IPS-20b (cell line): ENCODE measurements at regions not wholly inside any gene's neighbourhood (a gene's known extent, or its start where the extent isn't known, plus 50 kb on each side); places are given as distances from the start of the nearest gene placed in this dataset.

Source experiments
- H3K27ac ChIP-seq: one replicate; pipeline ENCODE4 v1.5.1; 2013; ENCODE audit warnings: low read length
- H3K27me3 ChIP-seq: 2 replicates; pipeline ENCODE4 v1.6.1; 2013; ENCODE audit warnings: mild to moderate bottlenecking, low read length, inconsistent platforms; ENCODE audit not compliant: insufficient read depth
- H3K36me3 ChIP-seq: 2 replicates; pipeline ENCODE4 v1.6.1; 2013; ENCODE audit warnings: low read depth, mild to moderate bottlenecking, inconsistent platforms, low read length, moderate library complexity; ENCODE audit not compliant: insufficient read depth
- H3K4me1 ChIP-seq: 2 replicates; pipeline ENCODE4 v1.6.1; 2013; ENCODE audit warnings: mild to moderate bottlenecking, control low read depth, inconsistent platforms, low read length, moderate library complexity; ENCODE audit not compliant: insufficient read depth
- H3K4me3 ChIP-seq: 2 replicates; pipeline ENCODE4 v1.5.1; 2013; ENCODE audit warnings: mild to moderate bottlenecking, low read length, inconsistent platforms
- H3K9ac ChIP-seq: 2 replicates; pipeline ENCODE4 v1.6.1; 2013; ENCODE audit warnings: low read depth, mild to moderate bottlenecking, inconsistent platforms, low read length, moderate library complexity
- H3K9me3 ChIP-seq: 2 replicates; pipeline ENCODE4 v1.6.1; 2013; ENCODE audit warnings: mild to moderate bottlenecking, low read depth, low read length, inconsistent platforms; ENCODE audit not compliant: insufficient read depth

DNA sequence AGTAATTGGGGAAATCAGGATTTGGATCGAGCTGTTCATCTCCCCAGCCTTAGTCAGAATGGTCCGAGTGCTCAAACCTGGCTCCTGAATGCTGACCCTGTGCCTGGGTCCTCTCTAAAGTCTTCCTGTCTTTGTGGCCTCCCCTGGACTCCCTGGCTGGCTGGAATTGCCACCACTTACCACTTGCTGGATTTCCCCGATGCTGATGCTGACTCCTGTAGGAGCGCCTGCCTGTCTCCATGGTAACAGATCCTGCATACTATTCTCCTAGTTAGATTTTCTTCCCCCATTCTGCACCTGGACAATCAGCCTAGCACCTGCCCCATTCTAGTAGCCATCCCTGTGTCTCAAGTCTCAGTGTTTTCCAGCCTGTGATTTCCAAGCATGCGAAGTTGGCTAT is 382.2 kb upstream of the ESRRG start:
- Histone ChIP-seq H3K36me3 (no peaks in the 10 kb centered on the region), H3K4me1 (no peaks in the 10 kb centered on the region)

DNA sequence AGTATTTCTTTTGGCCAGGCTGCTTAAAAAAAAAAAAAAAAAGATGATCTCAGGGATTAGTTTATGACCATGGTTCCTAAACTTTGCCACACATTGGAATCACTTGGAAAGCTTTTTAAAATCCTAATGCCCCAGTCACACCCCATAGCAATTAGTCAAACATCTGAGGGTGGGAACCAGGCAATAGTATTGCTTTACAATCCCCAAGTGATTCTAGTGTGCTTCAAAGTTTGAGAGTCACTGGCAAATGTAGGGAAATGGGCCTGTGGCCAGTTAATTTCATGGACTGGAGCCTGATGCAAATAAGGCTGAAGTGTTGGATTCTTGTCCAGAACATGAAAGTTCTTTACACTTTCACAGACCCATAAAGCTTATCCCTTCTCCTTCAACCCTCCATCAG is 374.6 kb upstream of the ESRRG start:
- Histone ChIP-seq H3K4me1 (no peaks in the 10 kb centered on the region), H3K27ac (no peak overlapping the region), H3K4me3 (no peak overlapping the region), H3K27me3 (no peaks in the 10 kb centered on the region), H3K9ac (no peak overlapping the region), H3K9me3 (no peaks in the 10 kb centered on the region), H3K36me3 (no peaks in the 10 kb centered on the region)

More for the DNA sequence above, 382.2 kb upstream of the ESRRG start:
- Histone ChIP-seq H3K27ac (no peak overlapping the region), H3K9ac (no peak overlapping the region), H3K9me3 (no peaks in the 10 kb centered on the region), H3K27me3 (no peaks in the 10 kb centered on the region), H3K4me3 (no peak overlapping the region)

DNA sequence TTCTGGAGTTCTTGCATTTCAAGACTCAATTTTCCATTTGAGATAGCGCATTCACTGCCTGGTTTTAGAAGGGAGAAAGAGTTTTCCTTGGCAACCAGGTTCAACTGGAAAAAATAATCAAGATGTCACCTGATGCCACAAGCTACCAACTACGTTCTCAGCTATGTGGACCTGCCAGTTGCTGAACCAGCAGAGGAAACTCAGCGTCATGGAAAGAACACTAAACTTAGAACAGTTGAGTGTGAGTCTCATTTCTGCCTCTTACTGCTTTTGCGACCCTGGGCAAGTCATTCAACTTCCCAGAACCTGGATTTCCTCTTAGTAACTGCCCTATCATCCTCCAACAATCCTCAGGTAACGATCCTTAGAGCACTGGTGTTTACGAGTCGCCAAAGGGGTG is 373.0 kb upstream of the ESRRG start:
- Histone ChIP-seq H3K9ac (no peak overlapping the region), H3K4me1 (no peaks in the 10 kb centered on the region), H3K27ac (no peak overlapping the region), H3K36me3 (no peaks in the 10 kb centered on the region), H3K27me3 (peaks cover 14% of the 10 kb centered on the region), H3K9me3 (no peaks in the 10 kb centered on the region), H3K4me3 (no peak overlapping the region)

GRCh38 chr1:217095050-217095622 is 371.9 kb upstream of the ESRRG start:
- H3K27me3 ChIP-seq = peaks cover 25% of the 10 kb centered on the region
- no peaks in the 10 kb centered on the region for H3K9me3 ChIP-seq
- no peak overlapping the region for H3K27ac ChIP-seq
- H3K4me1 ChIP-seq = no peaks in the 10 kb centered on the region
- no peak overlapping the region for H3K9ac ChIP-seq
- no peaks in the 10 kb centered on the region for H3K36me3 ChIP-seq
- H3K4me3 ChIP-seq = no peak overlapping the region

GRCh38 chr1:217091561-217091960 is 368.3 kb upstream of the ESRRG start:
- Histone ChIP-seq H3K4me3 (no peak overlapping the region), H3K27ac (no peak overlapping the region), H3K9me3 (no peaks in the 10 kb centered on the region), H3K4me1 (peaks cover 14% of the 10 kb centered on the region; the same call in 1 of the 2 replicates), H3K9ac (no peak overlapping the region), H3K27me3 (peaks cover 61% of the 10 kb centered on the region), H3K36me3 (no peaks in the 10 kb centered on the region)

DNA sequence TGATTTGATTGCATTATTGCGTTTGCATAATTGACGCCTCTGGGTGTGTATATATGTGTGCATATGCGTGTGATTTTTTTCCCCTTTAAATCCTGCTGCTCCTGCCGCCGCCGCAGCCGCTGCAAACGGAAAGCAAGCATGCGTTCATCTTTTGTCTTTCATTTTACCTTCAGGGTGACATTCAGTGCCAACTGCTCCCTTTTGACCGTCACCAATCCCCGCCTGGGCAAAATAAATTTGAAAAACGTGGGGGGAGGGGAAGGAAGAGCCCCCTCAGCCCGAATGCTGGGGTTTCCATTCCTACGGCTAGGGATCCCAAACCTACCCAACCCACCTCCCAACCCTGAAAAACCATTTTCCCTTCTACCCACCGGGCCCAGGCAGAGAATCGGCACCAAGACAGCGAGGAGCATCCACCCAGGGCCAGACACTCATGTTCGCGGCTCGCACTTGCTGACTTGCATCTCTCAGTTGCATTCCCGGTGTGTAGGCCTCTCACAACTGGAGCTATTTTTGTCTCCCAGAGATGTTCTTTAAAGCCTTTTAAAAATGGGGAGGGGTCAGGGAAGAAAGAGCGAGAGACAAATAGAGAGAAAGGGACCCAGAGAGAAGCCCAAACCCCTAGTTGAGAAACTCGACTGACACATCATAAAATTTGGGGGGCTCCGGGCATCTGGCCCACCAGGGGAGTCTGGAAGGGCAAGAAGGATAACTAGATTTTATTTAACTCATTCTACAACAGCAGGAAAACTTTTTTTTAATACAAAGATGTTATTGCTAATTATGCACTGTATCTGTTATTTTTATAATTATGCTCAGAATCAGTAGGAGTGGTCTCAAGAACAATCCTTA is 367.1 kb upstream of the ESRRG start:
- H3K27ac ChIP-seq = no peak overlapping the region
- H3K4me3 ChIP-seq = peak overlapping the region; percentile 79
- H3K9me3 ChIP-seq = no peaks in the 10 kb centered on the region
- peaks cover 66% of the 10 kb centered on the region for H3K27me3 ChIP-seq
- H3K36me3 ChIP-seq = no peaks in the 10 kb centered on the region
- H3K9ac ChIP-seq = peak overlapping the region; percentile 36; the same call in 1 of the 2 replicates
- peaks cover 14% of the 10 kb centered on the region; the same call in 1 of the 2 replicates for H3K4me1 ChIP-seq

DNA sequence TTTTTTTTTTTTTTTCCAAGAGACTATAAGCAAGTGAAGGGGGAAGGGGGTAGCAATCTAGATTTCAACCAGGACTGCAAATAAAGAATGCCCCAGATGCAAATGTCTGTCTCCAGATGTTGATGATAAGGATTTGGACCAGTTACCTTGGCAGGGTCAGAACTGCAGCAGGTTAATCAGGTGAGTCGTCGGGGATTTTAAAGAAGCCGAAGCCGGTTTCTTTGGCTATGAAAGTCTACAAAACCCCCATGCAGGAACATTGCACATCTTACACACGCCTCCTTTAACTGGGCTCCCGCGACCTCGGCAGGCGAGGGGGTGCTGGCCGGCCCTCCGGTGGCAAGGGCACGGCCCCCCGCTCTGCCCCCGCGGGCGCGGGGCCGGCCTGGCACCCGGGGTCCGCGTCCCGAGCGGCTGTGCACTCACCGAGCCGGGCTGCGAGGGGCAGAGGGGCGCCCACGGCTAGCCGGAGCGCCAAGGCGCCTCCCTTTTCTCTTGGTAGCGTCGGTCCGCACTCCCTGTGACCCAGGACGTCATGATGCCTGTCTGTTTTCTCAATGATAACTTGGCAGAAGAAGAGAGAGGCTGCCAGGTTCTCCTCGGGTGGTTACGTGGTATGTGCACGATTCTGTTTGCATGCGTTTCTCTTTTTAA is 366.3 kb upstream of the ESRRG start:
- Histone ChIP-seq H3K9me3 (no peaks in the 10 kb centered on the region), H3K4me3 (peak overlapping the region; percentile 79), H3K27me3 (peaks cover 66% of the 10 kb centered on the region), H3K27ac (no peak overlapping the region), H3K36me3 (no peaks in the 10 kb centered on the region), H3K4me1 (peaks cover 14% of the 10 kb centered on the region; the same call in 1 of the 2 replicates), H3K9ac (peak overlapping the region; percentile 59; the same call in 1 of the 2 replicates)

DNA sequence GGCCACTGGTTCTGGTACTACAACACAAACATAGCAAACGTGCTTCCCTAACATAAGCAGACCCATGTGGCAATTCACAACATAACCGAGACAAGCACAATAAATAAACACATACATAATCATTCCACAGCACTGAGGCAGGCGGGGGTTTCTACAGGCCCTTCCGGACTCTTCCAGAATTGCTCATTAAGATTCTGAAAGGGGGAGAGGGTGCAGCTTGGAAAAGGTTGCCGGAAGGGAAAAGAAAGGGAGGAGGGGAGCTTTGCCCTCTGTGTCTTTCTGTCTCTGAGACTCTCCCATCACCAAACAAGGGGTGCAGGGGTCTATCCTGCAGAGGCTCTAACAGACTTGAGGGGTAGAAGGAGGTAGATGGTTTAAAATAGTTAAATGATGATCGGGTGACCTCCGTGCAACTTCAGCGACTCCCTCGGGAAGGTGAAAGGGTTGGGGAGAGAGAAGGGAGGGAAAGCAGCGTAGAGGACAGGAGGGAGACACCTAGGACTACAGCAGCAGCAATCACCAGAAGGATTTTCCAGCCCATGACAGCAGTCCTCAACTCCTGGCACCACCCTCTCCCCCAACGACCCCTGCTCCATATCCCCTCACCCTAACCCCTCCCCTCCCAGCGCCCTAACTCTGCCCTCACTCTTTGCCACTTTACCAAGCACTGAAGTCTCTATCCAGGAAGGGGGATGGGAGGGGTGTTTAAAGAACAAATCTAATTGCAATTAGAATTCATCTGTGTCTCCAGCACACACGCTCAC is 365.5 kb upstream of the ESRRG start:
- H3K4me1 ChIP-seq = peaks cover 14% of the 10 kb centered on the region; the same call in 1 of the 2 replicates
- peak overlapping the region; percentile 20; the same call in 1 of the 2 replicates for H3K9ac ChIP-seq
- H3K9me3 ChIP-seq = no peaks in the 10 kb centered on the region
- H3K4me3 ChIP-seq = peak overlapping the region; percentile 79
- no peaks in the 10 kb centered on the region for H3K36me3 ChIP-seq
- peaks cover 66% of the 10 kb centered on the region for H3K27me3 ChIP-seq
- no peak overlapping the region for H3K27ac ChIP-seq

DNA sequence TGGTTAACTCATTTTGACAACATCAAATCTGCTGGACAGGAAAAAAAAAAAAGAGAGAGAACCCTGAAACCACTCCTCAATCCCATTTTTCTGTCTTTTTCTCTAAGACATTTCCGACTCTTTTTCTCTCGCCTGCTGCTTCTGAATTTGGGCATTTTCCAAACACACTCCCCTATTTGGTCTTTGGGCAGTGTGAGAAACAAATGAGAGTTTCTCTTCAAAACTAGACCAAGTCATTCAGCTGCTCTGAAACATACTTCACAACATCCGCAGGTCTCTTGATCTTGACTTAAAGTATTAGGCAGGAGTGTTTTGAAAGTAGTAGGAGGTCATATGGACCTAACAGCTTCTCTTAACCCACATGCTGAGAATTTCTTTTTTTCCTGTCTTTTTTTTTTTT is 364.8 kb upstream of the ESRRG start:
- H3K4me3 ChIP-seq = peak overlapping the region; percentile 79; the same call in 1 of the 2 replicates
- no peak overlapping the region for H3K9ac ChIP-seq
- H3K27me3 ChIP-seq = peaks cover 66% of the 10 kb centered on the region

DNA sequence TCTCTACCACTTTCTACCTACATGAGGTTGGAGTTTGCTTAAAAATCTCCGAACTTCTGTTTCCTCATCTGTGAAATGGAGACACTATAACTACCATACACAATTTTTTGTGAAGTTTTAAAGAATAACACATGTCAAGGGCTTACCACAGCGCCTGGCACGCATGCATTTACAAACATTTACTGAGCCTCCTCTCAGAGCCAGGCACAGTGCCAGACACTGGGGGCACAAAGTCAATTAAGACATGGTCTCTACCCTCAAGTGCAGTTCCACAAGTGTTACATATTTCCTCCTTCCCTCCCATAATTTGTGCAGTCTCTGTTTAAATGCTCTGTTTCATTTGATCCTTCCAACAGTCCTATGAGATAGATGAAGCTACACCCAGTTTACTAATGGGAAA is 356.4 kb upstream of the ESRRG start:
- Histone ChIP-seq H3K27ac (no peak overlapping the region), H3K27me3 (no peaks in the 10 kb centered on the region), H3K9ac (no peak overlapping the region), H3K4me3 (no peak overlapping the region), H3K4me1 (no peaks in the 10 kb centered on the region), H3K9me3 (no peaks in the 10 kb centered on the region), H3K36me3 (no peaks in the 10 kb centered on the region)

More for the DNA sequence above, 364.8 kb upstream of the ESRRG start:
- no peaks in the 10 kb centered on the region for H3K36me3 ChIP-seq
- H3K27ac ChIP-seq = no peak overlapping the region
- H3K9me3 ChIP-seq = no peaks in the 10 kb centered on the region
- H3K4me1 ChIP-seq = peaks cover 14% of the 10 kb centered on the region; the same call in 1 of the 2 replicates

- H3K27ac ChIP-seq = no peak overlapping the region
Measured at GRCh38 chr1:217078959-217079358, 355.7 kb upstream of the ESRRG start.

More at GRCh38 chr1:217078959-217079358, 355.7 kb upstream of the ESRRG start:
- no peaks in the 10 kb centered on the region for H3K9me3 ChIP-seq
- H3K9ac ChIP-seq = no peak overlapping the region
- no peaks in the 10 kb centered on the region for H3K36me3 ChIP-seq
- no peaks in the 10 kb centered on the region for H3K27me3 ChIP-seq
- no peaks in the 10 kb centered on the region for H3K4me1 ChIP-seq
- H3K4me3 ChIP-seq = no peak overlapping the region
